Natural killer cell (primary cell): ENCODE measurements at regions not wholly inside any gene's neighbourhood (a gene's known extent, or its start where the extent isn't known, plus 50 kb on each side); places are given as distances from the start of the nearest gene placed in this dataset.

Experiments
- ATAC-seq, 3 donors: fragments of 150-1000 bp in 2 of 3; fragments of 200-7000 bp in 1 of 3; cut with Tn5 transposase; 1 replicate in 1 of 3; 2 replicates in 2 of 3; pipeline ENCODE4 v1.10.0; 2021; ENCODE audit warnings: mild to moderate bottlenecking in 2 of 3, moderate library complexity in 2 of 3
- DNase-seq, 2 donors: peaks; one replicate each; pipeline versions ENCODE4 v3.0.0 to v3.0.0-alpha.2; 2013 to 2021; ENCODE audit warnings: mixed read lengths in 1 of 2
- H3K27ac ChIP-seq: one replicate; pipeline ENCODE4 v1.5.1; 2013; ENCODE audit warnings: mild to moderate bottlenecking, low read length
- H3K27me3 ChIP-seq: one replicate; pipeline ENCODE4 v1.6.1; 2013; ENCODE audit warnings: low read length; ENCODE audit not compliant: control insufficient read depth, insufficient read depth
- H3K36me3 ChIP-seq: one replicate; pipeline ENCODE4 v1.6.1; 2013; ENCODE audit warnings: low read length; ENCODE audit not compliant: control insufficient read depth, insufficient read depth
- H3K4me1 ChIP-seq: one replicate; pipeline ENCODE4 v1.6.1; 2013; ENCODE audit warnings: low read length; ENCODE audit not compliant: control insufficient read depth, insufficient read depth
- H3K4me3 ChIP-seq: one replicate; pipeline ENCODE4 v1.5.1; 2013; ENCODE audit warnings: low read length
- H3K9me3 ChIP-seq: one replicate; pipeline ENCODE4 v1.6.1; 2013; ENCODE audit warnings: low read length; ENCODE audit not compliant: control insufficient read depth, insufficient read depth
- H3K27ac Mint-ChIP-seq, 2 donors: one replicate each; pipeline ENCODE4 v1.8.0; 2022; ENCODE audit warnings: mild to moderate bottlenecking in 2 of 2, mixed read lengths in 2 of 2, moderate library complexity in 1 of 2
- H3K27me3 Mint-ChIP-seq, 2 donors: one replicate each; pipeline ENCODE4 v1.8.0; 2022; ENCODE audit warnings: low read depth in 2 of 2, mixed read lengths in 2 of 2
- H3K36me3 Mint-ChIP-seq: one replicate; pipeline ENCODE4 v1.8.0; 2022; ENCODE audit warnings: mixed read lengths
- H3K4me1 Mint-ChIP-seq, 2 donors: one replicate each; pipeline ENCODE4 v1.8.0; 2022; ENCODE audit warnings: mixed read lengths in 2 of 2
- H3K4me3 Mint-ChIP-seq: one replicate; pipeline ENCODE4 v1.8.0; 2022; ENCODE audit warnings: mild to moderate bottlenecking, moderate library complexity, mixed read lengths
- H3K9me3 Mint-ChIP-seq, 2 donors: one replicate each; pipeline ENCODE4 v1.8.0; 2022; ENCODE audit warnings: mixed read lengths in 2 of 2
- WGBS: methylation state at CpG from one replicate; pipeline ENCODE4 v1.1.7; 2013; ENCODE audit warnings: missing lambda C conversion rate; ENCODE audit not compliant: insufficient coverage; 5-methylcytosine and 5-hydroxymethylcytosine counted together
- intact Hi-C: fragments of 100-400 bp; cut with micrococcal nuclease; formaldehyde crosslinking; loops from one replicate; pipeline ENCODE4 v1.14.2; 2022
- TF ChIP-seq, protein P1 (sequence below): fragments of 200-600 bp; IDR thresholded peaks from one replicate; pipeline ENCODE4 v1.8.0; 2022; ENCODE audit warnings: antibody characterized with exemption

DNA sequence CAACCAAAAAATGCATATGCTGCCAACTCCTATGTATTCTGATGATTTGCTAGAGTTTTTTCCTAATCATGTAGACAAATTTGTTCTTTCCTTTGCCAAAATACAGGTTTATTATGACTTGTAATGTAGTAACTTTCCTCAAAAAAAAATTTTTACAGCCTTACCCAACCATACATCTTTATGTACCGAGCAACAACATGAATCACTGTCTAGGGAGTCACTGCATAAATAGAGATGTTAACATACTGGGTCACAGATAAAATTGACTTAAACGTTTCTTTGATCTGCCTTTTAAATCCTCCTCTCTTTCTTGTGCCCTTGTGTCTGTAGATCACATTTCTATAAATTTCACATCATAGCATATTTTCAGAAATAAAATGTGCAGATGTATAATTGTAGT, 143.6 kb downstream of the MBD2 start:
- Mint-ChIP-seq H3K9me3 (peaks cover 3 to 14% of the 10 kb centered on the region in 2 donors), H3K27me3 (peaks cover 0 to 4% of the 10 kb centered on the region in 2 donors), H3K4me1 (peaks cover 0 to under 1% of the 10 kb centered on the region in 2 donors)

DNA sequence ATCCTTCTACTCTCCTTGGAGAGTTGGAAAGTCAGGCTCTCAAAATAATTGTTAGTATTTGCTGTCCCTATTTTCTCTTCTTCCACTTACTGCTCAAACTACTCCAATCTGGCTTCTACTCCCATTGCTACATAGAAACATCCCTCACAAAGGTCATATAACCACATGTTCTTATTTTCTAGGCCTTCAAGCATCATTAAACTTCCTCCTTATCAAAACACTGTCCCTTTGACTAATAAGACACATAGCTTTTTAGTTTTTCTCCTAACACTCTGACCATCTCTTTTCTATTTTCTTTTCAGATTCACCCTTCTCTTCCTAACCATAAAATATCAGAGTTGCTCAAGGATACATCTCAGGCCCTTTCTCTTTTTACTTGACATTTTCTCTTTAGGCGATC, 148.3 kb downstream of the MBD2 start:
- peaks cover 0 to 8% of the 10 kb centered on the region in 2 donors for H3K27me3 Mint-ChIP-seq
- no peak overlapping the region for H3K27ac ChIP-seq
- no peak overlapping the region for H3K4me3 ChIP-seq
- H3K36me3 ChIP-seq = no peaks in the 10 kb centered on the region
- WGBS = 100% methylated on average over 1 of the region's 1 CpG
- DNase-seq (no peak), ATAC-seq (no peak)
- H3K27ac Mint-ChIP-seq = no peak overlapping the region
- no peaks in the 10 kb centered on the region for H3K4me1 ChIP-seq
- no peaks in the 10 kb centered on the region for H3K36me3 Mint-ChIP-seq
- peaks cover 0 to 9% of the 10 kb centered on the region in 2 donors for H3K9me3 Mint-ChIP-seq
- TF ChIP-seq, protein P1, sequence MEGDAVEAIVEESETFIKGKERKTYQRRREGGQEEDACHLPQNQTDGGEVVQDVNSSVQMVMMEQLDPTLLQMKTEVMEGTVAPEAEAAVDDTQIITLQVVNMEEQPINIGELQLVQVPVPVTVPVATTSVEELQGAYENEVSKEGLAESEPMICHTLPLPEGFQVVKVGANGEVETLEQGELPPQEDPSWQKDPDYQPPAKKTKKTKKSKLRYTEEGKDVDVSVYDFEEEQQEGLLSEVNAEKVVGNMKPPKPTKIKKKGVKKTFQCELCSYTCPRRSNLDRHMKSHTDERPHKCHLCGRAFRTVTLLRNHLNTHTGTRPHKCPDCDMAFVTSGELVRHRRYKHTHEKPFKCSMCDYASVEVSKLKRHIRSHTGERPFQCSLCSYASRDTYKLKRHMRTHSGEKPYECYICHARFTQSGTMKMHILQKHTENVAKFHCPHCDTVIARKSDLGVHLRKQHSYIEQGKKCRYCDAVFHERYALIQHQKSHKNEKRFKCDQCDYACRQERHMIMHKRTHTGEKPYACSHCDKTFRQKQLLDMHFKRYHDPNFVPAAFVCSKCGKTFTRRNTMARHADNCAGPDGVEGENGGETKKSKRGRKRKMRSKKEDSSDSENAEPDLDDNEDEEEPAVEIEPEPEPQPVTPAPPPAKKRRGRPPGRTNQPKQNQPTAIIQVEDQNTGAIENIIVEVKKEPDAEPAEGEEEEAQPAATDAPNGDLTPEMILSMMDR = no peak
- no peak overlapping the region for H3K4me3 Mint-ChIP-seq
- no peaks in the 10 kb centered on the region for H3K27me3 ChIP-seq
- intact Hi-C loops = no loop called here
- H3K9me3 ChIP-seq = no peaks in the 10 kb centered on the region
- H3K4me1 Mint-ChIP-seq = no peaks in the 10 kb centered on the region

More for the DNA sequence above, 143.6 kb downstream of the MBD2 start:
- ATAC-seq (no peak), DNase-seq (no peak)
- TF ChIP-seq, protein P1 = no peak
- Histone ChIP-seq H3K4me1 (no peaks in the 10 kb centered on the region), H3K27ac (no peak overlapping the region), H3K9me3 (peaks cover 9% of the 10 kb centered on the region), H3K27me3 (no peaks in the 10 kb centered on the region), H3K4me3 (no peak overlapping the region), H3K36me3 (no peaks in the 10 kb centered on the region)
- Mint-ChIP-seq H3K36me3 (peaks cover 16% of the 10 kb centered on the region), H3K27ac (no peak overlapping the region), H3K4me3 (no peak overlapping the region)
- WGBS = 85% methylated on average over 2 of the region's 2 CpGs
- intact Hi-C loops = no loop called here

DNA sequence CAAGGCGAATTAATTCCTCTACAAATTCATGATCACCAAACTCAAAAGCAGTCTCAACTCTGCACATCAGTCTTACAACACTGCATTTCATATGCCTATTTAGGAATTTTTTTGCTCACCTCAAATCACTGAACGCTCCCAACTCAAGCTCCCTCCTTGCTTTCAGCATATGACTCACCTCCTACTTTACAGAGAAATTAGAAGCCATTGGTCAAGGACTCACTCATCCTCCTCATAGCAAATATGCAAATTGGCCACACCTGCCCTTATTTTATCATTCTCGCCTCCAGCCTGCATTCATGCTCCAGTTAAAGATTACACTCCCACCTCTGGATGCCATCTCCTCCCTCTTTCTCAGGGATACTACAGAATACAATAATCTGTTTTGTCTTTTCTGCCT, 148.8 kb downstream of the MBD2 start:
- H3K36me3 Mint-ChIP-seq = no peaks in the 10 kb centered on the region
- Histone ChIP-seq H3K27ac (no peak overlapping the region), H3K4me1 (no peaks in the 10 kb centered on the region), H3K27me3 (no peaks in the 10 kb centered on the region), H3K4me3 (no peak overlapping the region), H3K9me3 (no peaks in the 10 kb centered on the region), H3K36me3 (no peaks in the 10 kb centered on the region)
- no peaks in the 10 kb centered on the region for H3K4me1 Mint-ChIP-seq
- H3K27me3 Mint-ChIP-seq = peaks cover 0 to 8% of the 10 kb centered on the region in 2 donors
- intact Hi-C loops = no loop called here
- ATAC-seq = no peak
- WGBS = 93% methylated on average over 3 of the region's 3 CpGs
- no peak overlapping the region for H3K4me3 Mint-ChIP-seq
- DNase-seq = no peak
- H3K9me3 Mint-ChIP-seq = peaks cover 0 to 9% of the 10 kb centered on the region in 2 donors
- H3K27ac Mint-ChIP-seq = no peak overlapping the region
- TF ChIP-seq, protein P1 = no peak

DNA sequence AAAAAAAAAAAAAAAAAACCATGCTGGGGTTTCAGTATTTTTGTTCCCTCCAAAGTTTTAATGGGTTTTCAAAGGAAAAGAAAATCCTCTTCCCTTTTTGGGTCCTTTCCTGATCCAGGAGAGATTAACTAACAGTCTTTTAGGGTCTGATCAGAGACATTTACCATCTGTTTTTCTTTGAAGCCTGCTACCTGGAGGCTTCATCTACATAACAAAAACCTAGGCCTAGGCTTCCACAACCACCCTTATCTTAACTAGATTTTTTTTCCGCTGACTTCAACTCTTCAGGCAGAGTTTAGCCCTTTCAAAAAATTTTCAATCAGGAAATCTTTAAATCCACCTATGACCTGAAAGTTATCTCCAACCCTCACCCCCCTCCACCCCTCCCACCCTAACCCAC, 154.7 kb downstream of the MBD2 start:
- Mint-ChIP-seq H3K27ac (no peak overlapping the region), H3K4me3 (no peak overlapping the region), H3K9me3 (peaks cover 0 to 2% of the 10 kb centered on the region in 2 donors), H3K4me1 (no peaks in the 10 kb centered on the region), H3K36me3 (no peaks in the 10 kb centered on the region), H3K27me3 (no peaks in the 10 kb centered on the region)
- no peaks in the 10 kb centered on the region for H3K36me3 ChIP-seq
- H3K27me3 ChIP-seq = no peaks in the 10 kb centered on the region
- no peaks in the 10 kb centered on the region for H3K9me3 ChIP-seq
- 47% methylated on average over 1 of the region's 1 CpG for WGBS
- ATAC-seq (no peak), DNase-seq (no peak)
- no peak overlapping the region for H3K27ac ChIP-seq
- intact Hi-C loops = no loop called here
- H3K4me1 ChIP-seq = no peaks in the 10 kb centered on the region
- H3K4me3 ChIP-seq = no peak overlapping the region
- TF ChIP-seq, protein P1 = no peak
